ENCODE measurements at regions not wholly inside any gene's neighbourhood (a gene's known extent, or its start where the extent isn't known, plus 50 kb on each side); places are given as distances from the start of the nearest gene placed in this dataset.

DNA sequence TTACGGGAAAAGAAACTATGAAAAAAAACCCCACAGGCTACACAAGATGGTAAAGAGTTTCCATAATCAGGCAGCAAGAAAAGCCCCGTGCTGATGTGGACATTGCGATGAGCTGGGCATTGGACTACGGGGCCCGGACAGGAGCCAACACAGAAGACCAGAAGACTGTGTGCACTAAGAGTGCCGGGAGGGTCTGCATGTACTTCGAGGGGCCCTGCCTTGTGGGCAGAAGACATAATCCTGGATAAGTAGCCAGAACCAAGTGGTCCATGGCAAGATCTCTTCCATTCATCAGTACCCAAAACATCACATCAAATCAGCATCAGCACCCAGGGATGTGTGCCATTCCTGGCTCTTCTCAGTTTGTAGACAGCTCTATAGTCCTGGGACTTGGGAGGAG, 317.8 kb downstream of the FGF9 start:
- no peaks in the 10 kb centered on the region for H3K4me1 ChIP-seq (ENCODE audit: control insufficient read depth, low read depth, low read length)
- no peaks in the 10 kb centered on the region for H3K9me3 ChIP-seq (ENCODE audit: control insufficient read depth, low read depth, low read length)
- no peak overlapping the region for H3K27ac ChIP-seq (ENCODE audit: low read length)
- H3K9ac ChIP-seq (ENCODE audit: low read length), result no peak overlapping the region
- no peaks in the 10 kb centered on the region for H3K36me3 ChIP-seq (ENCODE audit: control insufficient read depth, low read depth, low read length)
- H3K4me3 ChIP-seq (ENCODE audit: low read length), result no peak overlapping the region
- H3K27me3 ChIP-seq (ENCODE audit: control insufficient read depth, insufficient read depth, low read length), result no peaks in the 10 kb centered on the region

DNA sequence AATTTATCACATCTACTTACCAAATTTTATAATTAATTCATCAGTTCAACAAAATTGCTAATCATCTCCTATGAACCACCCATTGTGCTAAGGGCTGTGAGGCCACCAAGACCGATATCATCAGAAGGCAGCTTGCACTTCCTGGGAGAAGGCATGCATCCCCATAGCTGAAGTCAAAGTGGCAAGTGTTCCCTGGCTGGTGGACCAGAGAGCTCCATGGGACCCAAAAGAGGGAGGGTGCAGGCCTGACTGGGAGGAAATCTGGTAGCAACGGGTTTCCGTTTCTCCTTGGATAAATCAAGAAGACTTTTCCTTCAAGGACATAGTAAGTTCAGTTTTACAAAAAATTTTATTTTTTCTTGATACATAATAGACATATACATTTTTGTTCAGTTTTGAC, 325.2 kb downstream of the FGF9 start:
- Histone ChIP-seq H3K4me3 (ENCODE audit: low read length) (no peak overlapping the region), H3K27me3 (ENCODE audit: control insufficient read depth, insufficient read depth, low read length) (no peaks in the 10 kb centered on the region), H3K9ac (ENCODE audit: low read length) (no peak overlapping the region), H3K27ac (ENCODE audit: low read length) (no peak overlapping the region), H3K36me3 (ENCODE audit: control insufficient read depth, low read depth, low read length) (no peaks in the 10 kb centered on the region), H3K4me1 (ENCODE audit: control insufficient read depth, low read depth, low read length) (no peaks in the 10 kb centered on the region), H3K9me3 (ENCODE audit: control insufficient read depth, low read depth, low read length) (no peaks in the 10 kb centered on the region)

DNA sequence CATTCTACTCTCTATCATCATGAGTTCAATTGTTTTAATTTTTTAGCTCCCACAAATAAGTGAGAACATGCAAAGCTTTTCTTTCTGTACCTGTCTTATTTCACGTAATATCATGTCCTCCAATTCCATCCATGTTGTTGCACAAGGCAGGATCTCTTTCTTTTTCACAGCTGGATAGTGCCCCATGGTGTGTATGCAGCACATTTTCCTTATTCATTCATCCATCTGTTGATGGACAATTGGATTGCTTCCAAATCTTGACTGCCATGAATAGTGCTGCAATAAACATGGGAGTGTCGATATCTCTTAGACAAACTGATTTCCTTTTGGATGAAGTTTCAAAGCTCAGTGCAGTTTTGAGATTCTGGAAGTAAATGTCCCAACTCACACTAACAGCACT, 326.9 kb downstream of the FGF9 start:
- H3K9ac ChIP-seq (ENCODE audit: low read length), result no peak overlapping the region
- no peak overlapping the region for H3K4me3 ChIP-seq (ENCODE audit: low read length)
- H3K9me3 ChIP-seq (ENCODE audit: control insufficient read depth, low read depth, low read length), result no peaks in the 10 kb centered on the region
- H3K27me3 ChIP-seq (ENCODE audit: control insufficient read depth, insufficient read depth, low read length), result no peaks in the 10 kb centered on the region
- H3K27ac ChIP-seq (ENCODE audit: low read length), result no peak overlapping the region
- no peaks in the 10 kb centered on the region for H3K36me3 ChIP-seq (ENCODE audit: control insufficient read depth, low read depth, low read length)
- no peaks in the 10 kb centered on the region for H3K4me1 ChIP-seq (ENCODE audit: control insufficient read depth, low read depth, low read length)

DNA sequence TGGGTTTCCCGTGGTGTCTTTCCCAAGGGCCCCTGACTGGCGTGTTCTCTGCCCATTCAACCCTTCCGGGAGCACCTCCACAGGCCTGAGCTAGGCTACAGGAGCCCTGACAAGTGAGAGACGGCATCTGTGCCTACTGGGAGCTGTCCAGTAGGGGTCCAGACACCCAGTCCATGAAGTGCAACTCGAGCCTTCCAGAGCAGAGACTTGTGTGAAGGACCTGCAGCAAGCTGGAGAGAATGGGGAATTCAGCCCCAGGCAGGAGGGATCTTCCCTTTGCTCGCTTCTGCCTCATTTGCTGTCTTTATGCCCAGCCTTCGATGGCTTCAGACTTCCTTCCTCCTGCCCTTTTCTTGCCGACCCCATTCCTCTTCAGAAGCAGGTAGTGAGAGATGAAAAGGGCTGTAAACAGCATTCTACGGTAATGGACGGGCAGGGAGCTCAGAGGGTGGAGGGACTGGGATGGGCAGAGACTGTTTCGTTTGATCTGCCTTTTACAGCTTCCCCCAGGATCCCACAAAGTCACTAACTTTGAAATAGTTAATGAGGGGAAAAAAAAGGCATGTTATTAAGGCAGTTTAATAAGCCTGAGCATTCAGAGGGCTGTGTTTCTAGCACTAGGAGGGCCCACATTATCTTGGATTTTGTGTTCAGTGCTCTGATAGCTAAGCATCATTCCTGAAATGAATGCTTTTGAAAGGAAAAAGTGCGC, 327.6 kb downstream of the FGF9 start:
- Histone ChIP-seq H3K27me3 (ENCODE audit: control insufficient read depth, insufficient read depth, low read length) (no peaks in the 10 kb centered on the region), H3K36me3 (ENCODE audit: control insufficient read depth, low read depth, low read length) (no peaks in the 10 kb centered on the region), H3K27ac (ENCODE audit: low read length) (no peak overlapping the region), H3K4me3 (ENCODE audit: low read length) (no peak overlapping the region), H3K9me3 (ENCODE audit: control insufficient read depth, low read depth, low read length) (no peaks in the 10 kb centered on the region), H3K9ac (ENCODE audit: low read length) (no peak overlapping the region), H3K4me1 (ENCODE audit: control insufficient read depth, low read depth, low read length) (no peaks in the 10 kb centered on the region)

DNA sequence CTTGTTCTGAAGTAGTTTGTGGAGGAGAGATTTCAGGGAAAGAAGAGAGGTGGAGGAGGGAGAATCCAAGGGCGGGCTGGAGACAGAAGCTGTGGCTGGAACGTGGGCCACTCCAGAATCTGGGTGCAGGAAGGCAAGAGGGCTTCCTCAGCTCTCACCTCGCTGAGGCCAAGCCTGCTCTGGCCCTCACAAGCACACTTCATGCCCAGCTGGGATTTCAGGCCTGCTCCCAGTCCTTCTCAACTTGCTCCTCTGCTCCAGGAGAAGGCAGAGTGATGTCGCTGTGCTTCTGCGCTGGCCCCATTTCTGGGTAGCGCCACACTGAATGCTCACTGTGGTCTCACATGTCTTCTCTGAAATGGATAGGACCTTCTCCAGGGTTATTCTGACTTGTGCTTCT, 328.8 kb downstream of the FGF9 start:
- no peak overlapping the region for H3K4me3 ChIP-seq (ENCODE audit: low read length)
- no peaks in the 10 kb centered on the region for H3K9me3 ChIP-seq (ENCODE audit: control insufficient read depth, low read depth, low read length)
- H3K27me3 ChIP-seq (ENCODE audit: control insufficient read depth, insufficient read depth, low read length), result no peaks in the 10 kb centered on the region
- no peaks in the 10 kb centered on the region for H3K4me1 ChIP-seq (ENCODE audit: control insufficient read depth, low read depth, low read length)
- no peak overlapping the region for H3K9ac ChIP-seq (ENCODE audit: low read length)
- no peaks in the 10 kb centered on the region for H3K36me3 ChIP-seq (ENCODE audit: control insufficient read depth, low read depth, low read length)
- H3K27ac ChIP-seq (ENCODE audit: low read length), result no peak overlapping the region

DNA sequence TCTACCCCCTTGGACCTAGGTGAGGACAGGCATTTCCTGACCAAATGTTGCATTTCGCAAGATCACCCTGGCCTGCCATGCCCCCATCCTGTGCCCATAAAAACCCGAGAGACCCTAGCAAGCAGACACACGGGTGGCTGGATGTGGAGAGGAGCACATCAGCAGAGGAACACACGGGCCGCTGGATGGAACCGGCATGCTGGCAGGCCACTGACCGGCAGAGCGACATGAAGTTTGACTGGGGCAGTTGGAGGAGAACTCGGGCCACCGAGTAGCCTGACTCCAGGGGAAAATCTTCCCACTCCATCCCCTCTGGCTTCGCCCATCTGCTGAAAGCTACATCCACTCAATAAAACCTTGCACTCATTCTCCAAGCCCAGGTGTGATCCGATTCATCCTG, 329.3 kb downstream of the FGF9 start:
- Histone ChIP-seq H3K4me3 (ENCODE audit: low read length) (no peak overlapping the region), H3K9me3 (ENCODE audit: control insufficient read depth, low read depth, low read length) (no peaks in the 10 kb centered on the region), H3K9ac (ENCODE audit: low read length) (no peak overlapping the region), H3K27ac (ENCODE audit: low read length) (no peak overlapping the region), H3K27me3 (ENCODE audit: control insufficient read depth, insufficient read depth, low read length) (no peaks in the 10 kb centered on the region), H3K4me1 (ENCODE audit: control insufficient read depth, low read depth, low read length) (no peaks in the 10 kb centered on the region), H3K36me3 (ENCODE audit: control insufficient read depth, low read depth, low read length) (no peaks in the 10 kb centered on the region)

DNA sequence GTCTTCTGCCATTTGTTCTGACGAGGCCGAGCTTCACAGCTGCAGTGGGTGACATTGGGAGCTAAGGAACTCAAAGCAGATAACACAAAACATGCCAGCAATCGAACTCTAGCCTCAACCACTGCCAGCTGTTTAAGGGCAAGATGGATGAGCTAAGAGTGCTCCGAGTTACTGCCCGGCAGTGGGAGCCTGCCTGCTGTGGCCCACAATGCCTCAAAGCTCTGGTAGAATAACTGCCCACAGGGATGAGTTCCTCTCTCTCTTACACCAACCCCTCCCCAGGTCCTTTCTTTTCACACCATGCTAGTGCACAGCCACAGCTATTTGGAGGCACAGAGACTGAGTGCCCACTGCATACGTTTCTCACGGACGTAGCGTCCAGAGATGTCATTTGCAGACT, 330.5 kb downstream of the FGF9 start:
- no peak overlapping the region for H3K27ac ChIP-seq (ENCODE audit: low read length)
- H3K4me1 ChIP-seq (ENCODE audit: control insufficient read depth, low read depth, low read length), result no peaks in the 10 kb centered on the region
- no peak overlapping the region for H3K4me3 ChIP-seq (ENCODE audit: low read length)
- no peaks in the 10 kb centered on the region for H3K9me3 ChIP-seq (ENCODE audit: control insufficient read depth, low read depth, low read length)
- H3K27me3 ChIP-seq (ENCODE audit: control insufficient read depth, insufficient read depth, low read length), result no peaks in the 10 kb centered on the region
- no peaks in the 10 kb centered on the region for H3K36me3 ChIP-seq (ENCODE audit: control insufficient read depth, low read depth, low read length)
- H3K9ac ChIP-seq (ENCODE audit: low read length), result no peak overlapping the region

DNA sequence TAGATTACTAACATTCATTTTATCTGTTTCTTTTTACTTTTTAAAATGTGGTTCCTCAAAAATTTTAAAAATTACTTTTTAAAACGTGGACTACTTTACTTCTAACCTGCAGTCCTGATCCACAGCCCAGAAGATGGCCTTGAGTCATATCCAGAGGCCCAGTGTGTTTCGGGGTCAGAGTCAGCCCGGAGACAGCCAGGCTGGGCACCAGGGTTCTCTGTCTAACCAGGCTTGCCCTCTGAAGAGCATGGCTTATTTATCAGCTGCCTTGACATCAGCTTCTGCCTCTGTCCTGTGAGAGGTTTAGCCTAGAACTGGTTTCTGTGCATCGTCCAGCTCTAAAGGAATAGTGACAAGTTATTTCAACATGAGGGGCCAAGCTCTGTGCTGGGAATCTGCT, 332.0 kb downstream of the FGF9 start:
- Histone ChIP-seq H3K27me3 (ENCODE audit: control insufficient read depth, insufficient read depth, low read length) (no peaks in the 10 kb centered on the region), H3K4me1 (ENCODE audit: control insufficient read depth, low read depth, low read length) (no peaks in the 10 kb centered on the region), H3K9me3 (ENCODE audit: control insufficient read depth, low read depth, low read length) (no peaks in the 10 kb centered on the region), H3K36me3 (ENCODE audit: control insufficient read depth, low read depth, low read length) (no peaks in the 10 kb centered on the region), H3K9ac (ENCODE audit: low read length) (no peak overlapping the region), H3K4me3 (ENCODE audit: low read length) (no peak overlapping the region), H3K27ac (ENCODE audit: low read length) (no peak overlapping the region)

DNA sequence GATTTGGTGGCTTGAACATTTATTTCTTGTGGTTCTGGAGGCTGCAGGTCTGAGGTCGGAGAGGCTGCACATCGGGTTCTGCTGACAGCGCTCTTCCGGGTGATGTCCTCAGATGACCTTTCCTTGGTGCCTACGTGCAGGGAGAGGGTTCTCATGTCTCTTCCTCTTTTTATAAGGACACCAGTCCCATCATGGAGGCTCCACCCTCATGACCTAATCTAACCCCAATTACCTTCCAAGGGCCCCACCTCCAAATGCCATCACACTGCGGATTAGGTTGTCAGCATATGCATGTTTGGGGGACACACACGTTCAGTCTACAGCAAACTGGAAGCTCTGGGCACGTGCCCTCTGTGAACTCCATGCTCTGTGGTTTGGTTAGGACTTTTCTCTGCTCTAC, 338.6 kb downstream of the FGF9 start:
- Histone ChIP-seq H3K4me1 (ENCODE audit: control insufficient read depth, low read depth, low read length) (no peaks in the 10 kb centered on the region), H3K27ac (ENCODE audit: low read length) (no peak overlapping the region), H3K4me3 (ENCODE audit: low read length) (no peak overlapping the region), H3K27me3 (ENCODE audit: control insufficient read depth, insufficient read depth, low read length) (no peaks in the 10 kb centered on the region), H3K36me3 (ENCODE audit: control insufficient read depth, low read depth, low read length) (no peaks in the 10 kb centered on the region), H3K9me3 (ENCODE audit: control insufficient read depth, low read depth, low read length) (no peaks in the 10 kb centered on the region), H3K9ac (ENCODE audit: low read length) (no peak overlapping the region)

DNA sequence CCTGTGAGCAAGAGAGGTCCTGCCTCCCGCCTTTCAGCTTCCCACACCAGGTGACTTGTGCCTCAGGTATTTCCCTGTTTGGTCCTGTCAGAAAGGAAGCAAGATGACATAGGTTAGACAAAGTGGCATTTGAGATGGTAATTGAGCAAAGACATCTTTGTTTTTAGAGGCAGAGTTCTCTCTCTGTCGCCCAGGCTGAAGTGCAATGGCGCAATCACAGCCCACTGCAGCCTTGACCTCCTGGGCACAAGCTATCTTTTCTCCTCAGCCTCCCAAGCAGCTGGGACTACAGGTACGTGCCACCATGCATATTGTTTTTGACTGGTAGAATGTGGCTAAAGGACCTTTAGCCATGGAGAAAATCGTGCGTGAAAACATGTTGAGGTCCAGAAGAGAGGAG, 339.1 kb downstream of the FGF9 start:
- no peak overlapping the region for H3K27ac ChIP-seq (ENCODE audit: low read length)
- H3K9ac ChIP-seq (ENCODE audit: low read length), result no peak overlapping the region
- H3K36me3 ChIP-seq (ENCODE audit: control insufficient read depth, low read depth, low read length), result no peaks in the 10 kb centered on the region
- H3K4me3 ChIP-seq (ENCODE audit: low read length), result no peak overlapping the region
- H3K4me1 ChIP-seq (ENCODE audit: control insufficient read depth, low read depth, low read length), result no peaks in the 10 kb centered on the region
- no peaks in the 10 kb centered on the region for H3K9me3 ChIP-seq (ENCODE audit: control insufficient read depth, low read depth, low read length)
- H3K27me3 ChIP-seq (ENCODE audit: control insufficient read depth, insufficient read depth, low read length), result no peaks in the 10 kb centered on the region

DNA sequence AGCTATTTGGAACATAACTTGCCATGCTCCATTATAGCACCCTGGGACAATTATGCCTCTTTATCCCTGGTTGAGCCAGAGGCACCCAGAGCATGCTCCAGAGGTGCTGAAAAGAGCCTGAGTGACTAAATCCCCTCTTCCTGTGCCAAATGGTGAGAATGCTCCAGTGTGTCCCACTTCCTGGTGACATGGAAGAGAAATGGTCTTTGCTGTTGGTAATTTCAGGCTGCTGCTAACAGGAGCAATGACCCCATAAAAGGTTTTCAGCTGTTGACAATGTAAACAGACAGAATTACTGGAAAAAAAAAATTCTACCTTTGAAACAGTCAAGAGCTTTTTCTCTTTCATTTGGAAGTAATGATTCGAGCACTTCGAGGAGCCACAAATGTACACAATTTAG, 341.8 kb downstream of the FGF9 start:
- Histone ChIP-seq H3K9ac (ENCODE audit: low read length) (no peak overlapping the region), H3K4me1 (ENCODE audit: control insufficient read depth, low read depth, low read length) (no peaks in the 10 kb centered on the region), H3K4me3 (ENCODE audit: low read length) (no peak overlapping the region), H3K36me3 (ENCODE audit: control insufficient read depth, low read depth, low read length) (no peaks in the 10 kb centered on the region), H3K27ac (ENCODE audit: low read length) (no peak overlapping the region), H3K9me3 (ENCODE audit: control insufficient read depth, low read depth, low read length) (no peaks in the 10 kb centered on the region), H3K27me3 (ENCODE audit: control insufficient read depth, insufficient read depth, low read length) (no peaks in the 10 kb centered on the region)

DNA sequence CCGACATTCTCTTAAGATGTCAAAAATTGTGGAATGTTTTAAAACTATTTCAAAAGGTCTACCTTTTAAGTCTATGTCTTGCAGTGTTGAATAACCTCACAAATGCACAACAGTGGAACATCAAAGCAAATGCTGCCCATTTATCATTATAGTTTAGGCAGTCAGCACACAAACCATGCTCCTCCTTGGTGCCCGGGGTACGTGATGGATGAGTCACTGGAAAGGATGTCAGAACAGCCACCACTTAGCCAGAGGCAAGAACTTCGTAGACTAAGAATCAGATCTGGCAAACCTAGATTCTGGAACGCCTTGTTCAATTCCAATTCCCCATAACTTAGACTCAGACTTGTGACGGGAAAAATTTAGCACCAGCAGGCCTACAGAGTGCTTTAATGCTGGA, 343.6 kb downstream of the FGF9 start:
- no peak overlapping the region for H3K9ac ChIP-seq (ENCODE audit: low read length)
- H3K4me1 ChIP-seq (ENCODE audit: control insufficient read depth, low read depth, low read length), result no peaks in the 10 kb centered on the region
- no peaks in the 10 kb centered on the region for H3K9me3 ChIP-seq (ENCODE audit: control insufficient read depth, low read depth, low read length)
- H3K4me3 ChIP-seq (ENCODE audit: low read length), result no peak overlapping the region
- no peaks in the 10 kb centered on the region for H3K36me3 ChIP-seq (ENCODE audit: control insufficient read depth, low read depth, low read length)
- no peak overlapping the region for H3K27ac ChIP-seq (ENCODE audit: low read length)
- H3K27me3 ChIP-seq (ENCODE audit: control insufficient read depth, insufficient read depth, low read length), result no peaks in the 10 kb centered on the region
